ENCODE measurements at regions not wholly inside any gene's neighbourhood (a gene's known extent, or its start where the extent isn't known, plus 50 kb on each side); places are given as distances from the start of the nearest gene placed in this dataset.

- TF ChIP-seq, protein P1, sequence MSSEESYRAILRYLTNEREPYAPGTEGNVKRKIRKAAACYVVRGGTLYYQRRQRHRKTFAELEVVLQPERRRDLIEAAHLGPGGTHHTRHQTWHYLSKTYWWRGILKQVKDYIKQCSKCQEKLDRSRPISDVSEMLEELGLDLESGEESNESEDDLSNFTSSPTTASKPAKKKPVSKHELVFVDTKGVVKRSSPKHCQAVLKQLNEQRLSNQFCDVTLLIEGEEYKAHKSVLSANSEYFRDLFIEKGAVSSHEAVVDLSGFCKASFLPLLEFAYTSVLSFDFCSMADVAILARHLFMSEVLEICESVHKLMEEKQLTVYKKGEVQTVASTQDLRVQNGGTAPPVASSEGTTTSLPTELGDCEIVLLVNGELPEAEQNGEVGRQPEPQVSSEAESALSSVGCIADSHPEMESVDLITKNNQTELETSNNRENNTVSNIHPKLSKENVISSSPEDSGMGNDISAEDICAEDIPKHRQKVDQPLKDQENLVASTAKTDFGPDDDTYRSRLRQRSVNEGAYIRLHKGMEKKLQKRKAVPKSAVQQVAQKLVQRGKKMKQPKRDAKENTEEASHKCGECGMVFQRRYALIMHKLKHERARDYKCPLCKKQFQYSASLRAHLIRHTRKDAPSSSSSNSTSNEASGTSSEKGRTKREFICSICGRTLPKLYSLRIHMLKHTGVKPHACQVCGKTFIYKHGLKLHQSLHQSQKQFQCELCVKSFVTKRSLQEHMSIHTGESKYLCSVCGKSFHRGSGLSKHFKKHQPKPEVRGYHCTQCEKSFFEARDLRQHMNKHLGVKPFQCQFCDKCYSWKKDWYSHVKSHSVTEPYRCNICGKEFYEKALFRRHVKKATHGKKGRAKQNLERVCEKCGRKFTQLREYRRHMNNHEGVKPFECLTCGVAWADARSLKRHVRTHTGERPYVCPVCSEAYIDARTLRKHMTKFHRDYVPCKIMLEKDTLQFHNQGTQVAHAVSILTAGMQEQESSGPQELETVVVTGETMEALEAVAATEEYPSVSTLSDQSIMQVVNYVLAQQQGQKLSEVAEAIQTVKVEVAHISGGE (tag by site-specific recombination; conservative IDR thresholded peaks at IDR 0.05; ENCODE audit: low read depth) = no peak
- no peak for TF ChIP-seq PATZ1 (tag by site-specific recombination; IDR thresholded peaks at IDR 0.05)
- TF ChIP-seq ZNF169 (tag by site-specific recombination; IDR thresholded peaks at IDR 0.05) = no peak
- TF ChIP-seq CTCF (tag by site-specific recombination; IDR thresholded peaks at IDR 0.05) = no peak
- TF ChIP-seq ZNF140 (tag by site-specific recombination; IDR thresholded peaks at IDR 0.05) = no peak
- no peak for TF ChIP-seq ZNF148 (tag by site-specific recombination; IDR thresholded peaks at IDR 0.05; ENCODE audit: borderline replicate concordance)
These were observed 117.8 kb upstream of the PTCH1 start for GRCh38 chr9:95634536-95634935.
